ENCODE measurements at regions not wholly inside any gene's neighbourhood (a gene's known extent, or its start where the extent isn't known, plus 50 kb on each side); places are given as distances from the start of the nearest gene placed in this dataset.

DNA sequence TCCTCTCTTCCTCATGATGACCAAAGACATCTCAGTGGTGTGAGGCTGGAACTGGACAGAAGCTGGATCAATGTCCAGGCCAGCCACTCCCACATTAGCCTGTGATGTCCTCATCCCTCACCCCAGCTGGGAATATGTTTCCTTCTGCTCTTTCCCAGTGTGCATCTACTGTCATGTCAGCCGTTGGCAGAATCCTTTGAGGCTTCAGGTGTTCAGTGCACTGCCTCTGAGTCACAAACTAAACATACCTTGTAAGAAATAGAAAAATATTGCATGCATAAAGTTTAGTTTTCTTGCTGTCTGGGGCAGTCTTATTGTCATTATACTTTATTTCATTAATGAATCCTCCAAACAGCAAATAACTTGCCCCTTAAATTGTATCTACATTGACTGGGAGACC, 161.6 kb upstream of the RASGRP1 start:
- DNase-seq, result no peak
- no peak for TF ChIP-seq CTCF (IDR thresholded peaks at IDR 0.05 in 4 of 5, conservative IDR thresholded peaks at IDR 0.05 in 1 of 5)
- TF ChIP-seq POLR2A (IDR thresholded peaks at IDR 0.05), result no peak
- no peak for ATAC-seq
- Histone ChIP-seq H3K4me1 (peaks cover 0 to 5% of the 10 kb centered on the region in 2 donors), H3K9me3 (no peaks in the 10 kb centered on the region), H3K27ac (no peak overlapping the region), H3K4me3 (no peak overlapping the region), H3K36me3 (no peaks in the 10 kb centered on the region), H3K27me3 (no peaks in the 10 kb centered on the region)
- intact Hi-C loops (cut with DNase I; ENCODE audit: low total_unique reads) (no loop called here), in situ Hi-C loops (cut with MboI; ENCODE audit: low sequenced_read_pairs in 4 of 4) (no loop called here)

GRCh38 chr15:38733331-38733730, 168.7 kb upstream of the RASGRP1 start:
- DNase-seq, result no peak
- TF ChIP-seq POLR2A (IDR thresholded peaks at IDR 0.05) (no peak), CTCF (IDR thresholded peaks at IDR 0.05 in 4 of 5, conservative IDR thresholded peaks at IDR 0.05 in 1 of 5) (no peak)
- ATAC-seq, result no peak
- Histone ChIP-seq H3K36me3 (no peaks in the 10 kb centered on the region), H3K27me3 (no peaks in the 10 kb centered on the region), H3K9me3 (no peaks in the 10 kb centered on the region), H3K27ac (no peak overlapping the region), H3K4me1 (peaks cover 0 to 5% of the 10 kb centered on the region in 2 donors), H3K4me3 (no peak overlapping the region)
- intact Hi-C loops (cut with DNase I; ENCODE audit: low total_unique reads), result no loop called here
- in situ Hi-C loops (cut with MboI; ENCODE audit: low sequenced_read_pairs in 4 of 4), result no loop called here

DNA sequence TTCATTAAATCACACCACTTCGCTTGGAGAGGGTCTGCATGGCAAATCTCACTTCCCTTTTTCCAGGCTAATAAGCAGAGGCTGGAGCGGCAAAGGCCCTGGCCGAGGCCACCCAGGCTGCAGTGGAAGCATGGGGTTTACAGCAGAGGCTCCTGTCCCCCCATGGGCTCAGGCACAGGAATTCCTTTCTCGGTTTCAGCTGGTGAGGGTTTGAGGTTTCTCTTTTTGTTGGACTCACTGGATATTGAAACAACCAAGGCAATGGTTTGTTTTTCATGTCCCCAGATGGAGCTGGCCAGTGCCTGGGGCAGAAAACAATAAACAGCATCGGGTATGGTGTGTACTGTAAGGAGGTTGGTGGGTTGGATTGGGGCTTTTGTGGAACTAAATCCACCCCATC, 175.6 kb upstream of the RASGRP1 start:
- DNase-seq (no peak), ATAC-seq (no peak)
- in situ Hi-C loops (cut with MboI; ENCODE audit: low sequenced_read_pairs in 4 of 4), result no loop called here
- H3K4me1 ChIP-seq, result no peaks in the 10 kb centered on the region
- H3K9me3 ChIP-seq, result no peaks in the 10 kb centered on the region
- no peak for TF ChIP-seq POLR2A (IDR thresholded peaks at IDR 0.05)
- no peak for TF ChIP-seq CTCF (IDR thresholded peaks at IDR 0.05 in 4 of 5, conservative IDR thresholded peaks at IDR 0.05 in 1 of 5)
- H3K36me3 ChIP-seq, result no peaks in the 10 kb centered on the region
- H3K27me3 ChIP-seq, result no peaks in the 10 kb centered on the region
- no peak overlapping the region for H3K4me3 ChIP-seq
- no peak overlapping the region for H3K27ac ChIP-seq
- intact Hi-C loops (cut with DNase I; ENCODE audit: low total_unique reads), result no loop called here

GRCh38 chr15:38743147-38743546, 178.5 kb upstream of the RASGRP1 start:
- Histone ChIP-seq H3K27me3 (no peaks in the 10 kb centered on the region), H3K4me1 (no peaks in the 10 kb centered on the region), H3K9me3 (no peaks in the 10 kb centered on the region), H3K27ac (no peak overlapping the region), H3K36me3 (no peaks in the 10 kb centered on the region), H3K4me3 (no peak overlapping the region)
- DNase-seq (no peak), ATAC-seq (no peak)
- TF ChIP-seq POLR2A (IDR thresholded peaks at IDR 0.05) (no peak), CTCF (IDR thresholded peaks at IDR 0.05 in 4 of 5, conservative IDR thresholded peaks at IDR 0.05 in 1 of 5) (no peak)
- intact Hi-C loops (cut with DNase I; ENCODE audit: low total_unique reads) (no loop called here), in situ Hi-C loops (cut with MboI; ENCODE audit: low sequenced_read_pairs in 4 of 4) (no loop called here)

DNA sequence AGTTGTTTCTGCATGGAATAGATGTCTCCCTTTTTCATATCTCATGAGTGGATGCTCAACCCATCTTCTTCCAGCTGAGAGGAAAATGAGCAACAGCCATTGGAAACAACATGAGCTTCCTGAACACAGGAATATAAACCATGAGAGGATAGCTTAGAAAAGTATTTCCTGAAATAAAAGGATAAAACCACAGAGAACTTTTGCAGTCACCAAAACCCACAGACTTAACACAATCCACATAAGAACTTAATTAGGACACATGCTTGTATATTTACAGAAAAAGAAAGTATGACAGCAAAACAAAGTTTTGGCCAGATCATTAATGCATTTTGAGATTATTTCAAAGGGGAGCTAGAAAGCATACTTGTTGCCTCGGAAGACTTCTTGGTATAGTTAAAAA, 180.5 kb upstream of the RASGRP1 start:
- H3K27ac ChIP-seq, result no peak overlapping the region
- no peaks in the 10 kb centered on the region for H3K4me1 ChIP-seq
- no peak overlapping the region for H3K4me3 ChIP-seq
- H3K27me3 ChIP-seq, result no peaks in the 10 kb centered on the region
- TF ChIP-seq CTCF (IDR thresholded peaks at IDR 0.05 in 4 of 5, conservative IDR thresholded peaks at IDR 0.05 in 1 of 5) (no peak), POLR2A (IDR thresholded peaks at IDR 0.05) (no peak)
- no peaks in the 10 kb centered on the region for H3K9me3 ChIP-seq
- DNase-seq, result no peak
- in situ Hi-C loops (cut with MboI; ENCODE audit: low sequenced_read_pairs in 4 of 4), result no loop called here
- ATAC-seq, result no peak
- H3K36me3 ChIP-seq, result no peaks in the 10 kb centered on the region
- intact Hi-C loops (cut with DNase I; ENCODE audit: low total_unique reads), result no loop called here
